RWPE2 (cell line): ENCODE measurements at regions not wholly inside any gene's neighbourhood (a gene's known extent, or its start where the extent isn't known, plus 50 kb on each side); places are given as distances from the start of the nearest gene placed in this dataset.

Source experiments
- ATAC-seq: fragments of 200-7000 bp; cut with Tn5 transposase; 3 replicates; pipeline ENCODE4 v1.9.1; 2021; ENCODE audit warnings: low read depth
- DNase-seq: peaks from one replicate; pipeline ENCODE4 v3.0.0-alpha.2; 2020; ENCODE audit warnings: low spot score
- H3K27ac ChIP-seq: fragments of 450-650 bp; 2 replicates; pipeline ENCODE4 v1.5.1; 2017; ENCODE audit warnings: mild to moderate bottlenecking; ENCODE audit not compliant: poor library complexity, severe bottlenecking
- H3K27me3 ChIP-seq: fragments of 250-450 bp; sonication (Bioruptor Pico); 2 replicates; pipeline ENCODE4 v1.5.1; 2021; ENCODE audit warnings: mild to moderate bottlenecking, moderate library complexity; ENCODE audit not compliant: insufficient read depth, poor library complexity, severe bottlenecking
- H3K36me3 ChIP-seq: fragments of 250-450 bp; sonication (Bioruptor Pico); 2 replicates; pipeline ENCODE4 v1.5.1; 2020; ENCODE audit warnings: low read depth, mild to moderate bottlenecking, moderate library complexity
- H3K4me1 ChIP-seq: fragments of 250-450 bp; sonication (Bioruptor Pico); 2 replicates; pipeline ENCODE4 v1.5.1; 2021; ENCODE audit warnings: mild to moderate bottlenecking, moderate library complexity; ENCODE audit not compliant: insufficient read depth, poor library complexity, severe bottlenecking
- H3K4me3 ChIP-seq: fragments of 250-450 bp; sonication (Bioruptor Pico); 2 replicates; pipeline ENCODE4 v1.5.1; 2021; ENCODE audit warnings: mild to moderate bottlenecking, moderate library complexity; ENCODE audit not compliant: severe bottlenecking
- H3K9me3 ChIP-seq: fragments of 250-450 bp; sonication (Bioruptor Pico); 2 replicates; pipeline ENCODE4 v1.5.1; 2021; ENCODE audit warnings: mild to moderate bottlenecking, moderate library complexity; ENCODE audit not compliant: severe bottlenecking
- TF ChIP-seq, protein P1 (sequence below): fragments of 450-650 bp; IDR thresholded peaks from one replicate; pipeline ENCODE4 v1.5.1; 2017; ENCODE audit warnings: mild to moderate bottlenecking, moderate library complexity; ENCODE audit not compliant: poor library complexity, severe bottlenecking

DNA sequence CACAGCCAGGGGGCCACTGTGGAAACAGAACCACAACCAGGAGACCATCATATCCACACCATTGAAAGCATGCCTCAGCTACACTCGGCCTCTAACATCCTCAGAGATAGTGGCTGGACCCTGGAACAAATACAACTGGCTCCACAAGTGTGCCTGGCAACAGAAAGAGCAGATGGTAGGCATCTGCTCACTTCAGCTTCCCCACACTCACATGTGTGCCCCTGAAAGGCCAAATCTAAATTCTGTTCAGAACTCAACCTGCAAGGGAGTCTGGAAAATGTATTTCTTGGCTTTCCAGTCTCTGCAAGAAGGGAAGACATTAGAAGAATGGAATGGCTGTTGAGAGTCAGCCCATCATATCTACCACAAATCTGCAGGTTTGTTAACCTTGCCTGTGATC lies 54.7 kb upstream of the CTNNB1 start:
- Histone ChIP-seq H3K4me3 (no peak overlapping the region), H3K36me3 (no peaks in the 10 kb centered on the region), H3K4me1 (no peaks in the 10 kb centered on the region), H3K27ac (no peak overlapping the region), H3K27me3 (no peaks in the 10 kb centered on the region), H3K9me3 (no peaks in the 10 kb centered on the region)
- DNase-seq (no peak), ATAC-seq (no peak)
- TF ChIP-seq, protein P1, sequence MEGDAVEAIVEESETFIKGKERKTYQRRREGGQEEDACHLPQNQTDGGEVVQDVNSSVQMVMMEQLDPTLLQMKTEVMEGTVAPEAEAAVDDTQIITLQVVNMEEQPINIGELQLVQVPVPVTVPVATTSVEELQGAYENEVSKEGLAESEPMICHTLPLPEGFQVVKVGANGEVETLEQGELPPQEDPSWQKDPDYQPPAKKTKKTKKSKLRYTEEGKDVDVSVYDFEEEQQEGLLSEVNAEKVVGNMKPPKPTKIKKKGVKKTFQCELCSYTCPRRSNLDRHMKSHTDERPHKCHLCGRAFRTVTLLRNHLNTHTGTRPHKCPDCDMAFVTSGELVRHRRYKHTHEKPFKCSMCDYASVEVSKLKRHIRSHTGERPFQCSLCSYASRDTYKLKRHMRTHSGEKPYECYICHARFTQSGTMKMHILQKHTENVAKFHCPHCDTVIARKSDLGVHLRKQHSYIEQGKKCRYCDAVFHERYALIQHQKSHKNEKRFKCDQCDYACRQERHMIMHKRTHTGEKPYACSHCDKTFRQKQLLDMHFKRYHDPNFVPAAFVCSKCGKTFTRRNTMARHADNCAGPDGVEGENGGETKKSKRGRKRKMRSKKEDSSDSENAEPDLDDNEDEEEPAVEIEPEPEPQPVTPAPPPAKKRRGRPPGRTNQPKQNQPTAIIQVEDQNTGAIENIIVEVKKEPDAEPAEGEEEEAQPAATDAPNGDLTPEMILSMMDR: no peak

DNA sequence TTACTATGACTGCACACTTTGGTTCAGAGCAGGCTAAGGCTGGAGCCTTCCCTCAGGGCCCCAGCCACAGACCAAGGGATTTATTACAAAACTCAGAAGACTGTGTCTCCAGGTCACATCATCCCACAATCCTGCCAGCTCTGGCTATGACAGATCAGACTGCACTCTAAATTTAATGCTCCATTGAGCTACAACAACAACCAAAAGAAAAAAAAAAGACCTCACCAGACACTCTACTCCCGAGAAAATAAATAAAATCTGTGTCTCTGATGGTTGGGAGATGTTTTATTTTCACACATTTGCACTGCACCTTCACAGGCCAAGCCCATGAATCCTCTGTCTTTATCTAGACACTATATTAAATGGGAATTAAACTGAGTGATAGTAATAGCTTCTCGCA lies 50.8 kb upstream of the CTNNB1 start:
- Histone ChIP-seq H3K4me3 (no peak overlapping the region), H3K27me3 (no peaks in the 10 kb centered on the region), H3K4me1 (no peaks in the 10 kb centered on the region), H3K36me3 (no peaks in the 10 kb centered on the region), H3K27ac (no peak overlapping the region), H3K9me3 (no peaks in the 10 kb centered on the region)
- no peak for ATAC-seq
- DNase-seq: no peak
- TF ChIP-seq, protein P1: no peak

DNA sequence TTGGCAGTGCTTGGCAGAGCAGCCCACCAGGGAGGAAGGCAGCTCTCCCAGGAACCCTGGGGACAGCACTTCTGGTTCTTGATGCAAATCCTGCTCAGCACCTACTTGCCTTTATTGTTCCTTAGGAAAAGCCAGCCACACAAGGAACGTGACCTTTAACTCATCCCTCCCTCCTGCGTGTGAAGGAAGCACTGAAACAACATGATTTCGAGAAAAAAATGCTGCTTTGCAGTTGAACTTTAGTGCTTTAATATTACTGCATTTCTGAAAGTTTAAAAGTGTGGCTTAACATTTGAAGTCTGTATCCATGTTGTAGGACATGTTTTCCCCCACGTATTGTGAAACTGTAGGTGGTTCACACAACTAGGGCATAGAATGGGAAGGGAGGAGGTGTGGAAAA lies 50.4 kb upstream of the CTNNB1 start:
- DNase-seq: no peak
- Histone ChIP-seq H3K27me3 (no peaks in the 10 kb centered on the region), H3K4me1 (no peaks in the 10 kb centered on the region), H3K27ac (no peak overlapping the region), H3K4me3 (no peak overlapping the region), H3K36me3 (no peaks in the 10 kb centered on the region), H3K9me3 (no peaks in the 10 kb centered on the region)
- TF ChIP-seq, protein P1: no peak
- no peak for ATAC-seq
